ENCODE measurements at regions not wholly inside any gene's neighbourhood (a gene's known extent, or its start where the extent isn't known, plus 50 kb on each side); places are given as distances from the start of the nearest gene placed in this dataset.
"Not testable (repeated sequence)": the region's sequence is repeated elsewhere in the genome, so short reads cannot be mapped to it uniquely, and the experiment has no call there.

DNA sequence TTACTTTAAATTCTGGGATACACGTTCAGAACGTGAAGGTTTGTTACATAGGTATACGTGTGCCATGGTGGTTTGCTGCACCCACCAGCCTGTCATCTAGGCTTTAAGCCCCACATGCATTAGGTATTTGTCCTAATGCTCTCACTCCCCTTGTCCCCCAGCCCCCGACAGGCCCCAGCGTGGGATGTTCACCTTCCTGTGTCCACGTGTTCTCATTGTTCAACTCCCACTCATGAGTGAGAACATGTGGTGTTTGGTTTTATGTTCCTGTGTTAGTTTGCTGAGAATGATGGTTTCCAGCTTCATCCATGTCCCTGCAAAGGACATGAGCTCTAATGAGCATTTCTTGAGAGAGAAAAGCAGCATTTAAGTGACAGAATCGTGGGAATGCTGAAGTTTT lies 726.6 kb downstream of the TDRD15 start:
- H3K4me1 Mint-ChIP-seq, H3K4me3 Mint-ChIP-seq, H3K36me3 Mint-ChIP-seq, H3K27ac Mint-ChIP-seq, DNase-seq, POLR2A ChIA-PET, ATAC-seq, H3K27me3 Mint-ChIP-seq: not testable (repeated sequence)
- H3K9me3 Mint-ChIP-seq = peaks cover 2 to 23% (median 8%) of the 10 kb centered on the region in 9 donors

DNA sequence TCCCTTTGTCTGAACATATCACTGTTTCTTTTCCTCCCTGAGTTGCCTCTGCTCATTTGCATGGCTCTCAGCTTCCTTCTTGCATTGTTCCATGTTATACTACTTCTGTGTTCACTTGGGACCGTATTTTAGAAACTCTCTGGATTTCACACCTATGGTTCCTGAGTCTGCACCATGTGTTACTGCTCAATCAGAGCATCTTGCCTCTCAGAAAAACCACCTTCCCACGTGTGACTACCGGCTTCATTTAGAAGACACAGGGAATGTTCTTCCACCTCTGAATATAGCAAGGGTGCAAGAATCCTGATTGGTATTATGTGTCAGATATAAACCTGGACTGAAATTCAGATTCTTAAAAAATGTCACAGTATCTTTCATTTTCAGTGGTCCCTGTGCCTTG lies 731.2 kb downstream of the TDRD15 start:
- Mint-ChIP-seq H3K4me1 (no peaks in the 10 kb centered on the region), H3K9me3 (peaks cover 3 to 47% (median 4%) of the 10 kb centered on the region in 9 donors), H3K4me3 (peak overlapping the region in 1 of 10 donors; percentile 16), H3K27me3 (no peaks in the 10 kb centered on the region), H3K27ac (no peak overlapping the region), H3K36me3 (no peaks in the 10 kb centered on the region)
- DNase-seq = no peak
- no peak for ATAC-seq
- POLR2A ChIA-PET = no interaction called here

DNA sequence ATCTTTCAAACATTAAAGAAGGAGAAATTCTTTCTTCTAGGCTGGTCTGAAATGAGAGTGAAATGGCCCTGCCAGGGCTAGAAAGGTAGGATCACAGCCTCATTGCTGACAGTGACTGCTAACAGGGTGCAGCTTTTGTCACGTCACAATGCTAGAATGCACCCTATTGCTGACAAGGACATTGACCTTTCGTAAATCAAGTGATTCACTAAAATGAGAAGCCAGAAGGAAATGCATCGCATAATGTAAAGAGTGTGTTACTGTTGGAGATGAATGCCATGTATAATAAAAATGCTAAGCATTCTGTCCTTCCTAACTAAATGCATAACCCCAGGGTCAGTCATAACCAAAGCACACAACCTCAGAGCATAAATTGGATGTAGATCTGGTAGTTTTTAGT lies 732.9 kb downstream of the TDRD15 start:
- Mint-ChIP-seq H3K27ac (no peak overlapping the region), H3K4me1 (no peaks in the 10 kb centered on the region), H3K9me3 (peaks cover 0 to 49% (median 6%) of the 10 kb centered on the region in 9 donors), H3K4me3 (no peak overlapping the region), H3K36me3 (no peaks in the 10 kb centered on the region), H3K27me3 (no peaks in the 10 kb centered on the region)
- POLR2A ChIA-PET = no interaction called here
- no peak for ATAC-seq
- DNase-seq = no peak

DNA sequence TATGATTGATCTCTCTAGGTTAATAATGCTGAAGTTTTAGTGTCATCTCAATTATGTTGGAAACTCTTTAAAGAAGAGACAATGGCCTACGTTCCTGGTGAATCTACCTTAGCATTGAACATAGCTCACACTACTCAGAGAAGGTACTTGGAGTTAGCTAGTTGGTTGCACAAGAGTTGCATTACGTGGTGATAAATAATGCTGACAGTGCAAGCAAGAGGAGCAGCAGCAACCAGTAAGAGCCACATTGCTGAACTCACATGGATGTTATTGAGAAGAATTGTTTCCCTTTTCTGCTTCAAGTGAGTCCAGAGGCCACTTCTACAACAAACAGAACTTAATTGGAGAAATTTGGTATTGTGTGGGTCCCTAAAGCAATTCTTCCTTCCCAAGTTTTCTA lies 737.1 kb downstream of the TDRD15 start:
- ATAC-seq (no peak), DNase-seq (no peak)
- no peaks in the 10 kb centered on the region for H3K27me3 Mint-ChIP-seq
- no peak overlapping the region for H3K4me3 Mint-ChIP-seq
- H3K36me3 Mint-ChIP-seq = no peaks in the 10 kb centered on the region
- peaks cover 0 to 48% (median 6%) of the 10 kb centered on the region in 9 donors for H3K9me3 Mint-ChIP-seq
- H3K27ac Mint-ChIP-seq = no peak overlapping the region
- H3K4me1 Mint-ChIP-seq = no peaks in the 10 kb centered on the region
- POLR2A ChIA-PET = no interaction called here

DNA sequence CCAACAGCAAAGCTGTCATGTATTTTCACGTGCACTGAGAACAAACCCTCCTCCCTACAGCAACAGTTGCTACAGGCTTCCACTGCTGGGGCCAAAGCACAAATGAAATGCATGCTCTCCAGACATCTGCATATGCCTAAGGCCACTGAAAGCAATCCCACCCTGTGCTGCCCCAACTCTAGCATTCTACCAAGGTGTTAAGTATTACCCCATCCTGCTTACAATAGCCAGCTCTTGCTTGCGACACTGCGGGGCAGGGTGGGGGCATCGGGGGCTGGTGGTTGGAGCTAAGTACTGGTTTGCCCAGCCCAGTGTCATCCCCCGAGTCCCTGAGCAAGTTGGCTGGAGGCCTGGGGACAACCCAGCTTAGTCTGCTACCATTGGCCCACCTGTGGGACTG lies 742.5 kb downstream of the TDRD15 start:
- POLR2A ChIA-PET = no interaction called here
- no peaks in the 10 kb centered on the region for H3K4me1 Mint-ChIP-seq
- no peak overlapping the region for H3K4me3 Mint-ChIP-seq
- no peak for DNase-seq
- no peak for ATAC-seq
- H3K36me3 Mint-ChIP-seq = no peaks in the 10 kb centered on the region
- H3K27me3 Mint-ChIP-seq = no peaks in the 10 kb centered on the region
- peaks cover 1 to 54% (median 7%) of the 10 kb centered on the region in 9 donors for H3K9me3 Mint-ChIP-seq
- no peak overlapping the region for H3K27ac Mint-ChIP-seq

DNA sequence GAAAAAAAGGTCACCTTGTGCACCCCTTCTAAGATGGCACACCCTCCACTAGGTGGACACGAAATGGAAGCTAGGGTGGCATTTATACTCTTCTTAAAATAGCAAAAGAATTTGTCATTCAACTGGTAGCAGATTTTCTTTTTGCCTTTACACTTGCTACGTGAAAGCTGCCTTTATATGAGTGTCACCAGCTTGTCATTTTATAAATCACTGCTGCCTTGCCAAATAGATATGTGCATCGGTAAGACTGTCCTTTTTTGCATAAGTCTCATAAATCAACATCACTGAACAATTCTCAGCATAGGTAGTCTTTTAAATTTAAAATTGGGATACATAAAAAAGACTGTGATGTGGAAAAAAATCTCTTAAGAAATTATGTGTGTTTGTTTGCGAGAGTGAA lies 764.1 kb downstream of the TDRD15 start:
- Mint-ChIP-seq H3K9me3 (peaks cover 3 to 45% (median 14%) of the 10 kb centered on the region in 9 donors), H3K27ac (no peak overlapping the region), H3K36me3 (peaks cover 0 to under 1% (median 0%) of the 10 kb centered on the region in 3 donors), H3K4me3 (no peak overlapping the region), H3K4me1 (no peaks in the 10 kb centered on the region), H3K27me3 (no peaks in the 10 kb centered on the region)
- POLR2A ChIA-PET = no interaction called here
- ATAC-seq (no peak), DNase-seq (no peak)

DNA sequence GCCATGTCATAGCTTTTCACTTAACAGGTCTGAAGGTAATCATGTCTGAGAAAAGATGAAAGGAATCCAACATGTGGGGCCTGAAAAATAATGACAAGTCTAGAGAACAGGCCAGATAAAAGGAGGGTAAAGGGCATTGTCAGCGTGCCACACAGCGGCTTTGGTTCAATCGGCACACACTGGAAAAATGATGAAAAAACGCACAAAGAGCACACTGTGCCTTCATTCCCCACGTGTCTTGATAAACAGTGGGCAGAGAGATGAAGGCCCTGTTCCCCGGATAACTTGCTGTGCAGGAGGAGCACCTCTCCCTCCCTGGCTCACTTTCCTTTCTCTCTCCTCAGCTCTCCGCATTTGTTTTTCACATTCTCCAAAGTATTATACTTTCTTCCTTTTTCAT lies 766.3 kb downstream of the TDRD15 start:
- no peak overlapping the region for H3K27ac Mint-ChIP-seq
- DNase-seq (no peak), ATAC-seq (no peak)
- H3K4me3 Mint-ChIP-seq = no peak overlapping the region
- no peaks in the 10 kb centered on the region for H3K27me3 Mint-ChIP-seq
- H3K9me3 Mint-ChIP-seq = peaks cover under 1 to 38% (median 13%) of the 10 kb centered on the region in 9 donors
- no peaks in the 10 kb centered on the region for H3K4me1 Mint-ChIP-seq
- H3K36me3 Mint-ChIP-seq = no peaks in the 10 kb centered on the region
- POLR2A ChIA-PET = no interaction called here

DNA sequence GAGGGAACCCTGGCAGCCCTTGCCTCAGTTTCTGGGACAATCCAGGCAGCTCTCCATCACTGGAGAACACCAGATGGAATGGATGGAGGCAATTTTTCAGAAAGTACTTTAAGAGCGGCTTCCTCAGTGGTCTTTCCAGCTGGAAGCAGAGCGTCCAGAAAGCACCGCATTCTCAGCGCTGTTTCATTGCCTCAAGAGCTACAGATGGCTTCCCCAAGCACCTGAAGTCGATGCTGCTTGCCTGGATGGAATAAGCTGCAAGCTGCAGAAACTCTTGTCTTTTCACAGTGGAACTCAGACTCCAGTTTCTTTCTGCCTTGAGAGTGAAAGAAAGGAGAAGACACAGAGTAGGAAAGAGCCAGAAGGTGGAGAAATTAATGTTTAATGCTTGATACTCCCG lies 766.9 kb downstream of the TDRD15 start:
- H3K27ac Mint-ChIP-seq = no peak overlapping the region
- POLR2A ChIA-PET = no interaction called here

DNA sequence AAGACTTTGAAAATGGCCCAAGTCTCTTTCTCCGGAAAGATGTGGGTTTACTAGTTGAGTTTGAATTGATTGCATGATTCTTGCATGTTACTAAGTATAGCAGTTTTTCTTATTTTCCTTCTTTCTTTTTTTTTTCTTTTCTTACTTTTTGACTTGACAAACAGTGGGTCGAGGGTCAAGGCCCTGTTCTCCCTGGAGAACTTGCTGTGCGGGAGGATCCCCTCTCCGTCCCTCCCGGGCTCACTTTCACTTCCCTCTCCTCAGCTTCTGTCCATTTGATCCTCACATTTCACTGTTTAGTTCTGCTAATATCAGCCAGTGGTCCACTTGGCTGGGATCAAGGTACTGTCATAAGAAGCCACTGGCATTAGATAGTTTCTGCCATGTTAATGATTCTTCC lies 767.4 kb downstream of the TDRD15 start:
- H3K27me3 Mint-ChIP-seq = no peaks in the 10 kb centered on the region
- ATAC-seq = no peak
- no peak for DNase-seq
- H3K4me3 Mint-ChIP-seq = no peak overlapping the region
- no peak overlapping the region for H3K27ac Mint-ChIP-seq
- no peaks in the 10 kb centered on the region for H3K36me3 Mint-ChIP-seq
- POLR2A ChIA-PET = no interaction called here
- peaks cover 0 to 27% (median 10%) of the 10 kb centered on the region in 9 donors for H3K9me3 Mint-ChIP-seq
- no peaks in the 10 kb centered on the region for H3K4me1 Mint-ChIP-seq

More for the DNA sequence above, 766.9 kb downstream of the TDRD15 start:
- Mint-ChIP-seq H3K9me3 (peaks cover 0 to 32% (median 11%) of the 10 kb centered on the region in 9 donors), H3K27me3 (no peaks in the 10 kb centered on the region), H3K4me1 (no peaks in the 10 kb centered on the region), H3K4me3 (no peak overlapping the region), H3K36me3 (no peaks in the 10 kb centered on the region)
- ATAC-seq = no peak
- DNase-seq = no peak

DNA sequence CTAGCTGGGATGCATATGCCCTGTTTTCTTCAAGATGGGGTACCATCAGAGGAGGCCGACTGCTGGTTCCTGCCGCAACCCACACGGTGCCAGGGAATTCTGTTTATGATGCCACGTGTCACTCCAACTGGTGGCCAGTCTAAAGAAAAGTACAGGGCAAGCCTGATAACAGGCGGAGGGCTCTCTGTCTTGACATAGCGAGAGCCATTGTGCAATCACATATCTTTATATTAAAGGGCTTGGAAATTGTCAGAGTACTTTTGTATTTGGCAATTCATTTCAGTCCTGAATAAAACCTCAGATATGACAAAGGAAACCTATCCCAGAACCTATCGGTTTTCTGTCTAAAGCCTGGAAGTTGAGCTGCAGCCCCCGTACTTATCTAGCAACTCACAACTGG lies 768.4 kb downstream of the TDRD15 start:
- Mint-ChIP-seq H3K4me3 (no peak overlapping the region), H3K27ac (no peak overlapping the region), H3K9me3 (peaks cover 0 to 23% (median 9%) of the 10 kb centered on the region in 9 donors), H3K4me1 (no peaks in the 10 kb centered on the region), H3K36me3 (no peaks in the 10 kb centered on the region), H3K27me3 (no peaks in the 10 kb centered on the region)
- POLR2A ChIA-PET = no interaction called here
- DNase-seq = no peak
- ATAC-seq = no peak

DNA sequence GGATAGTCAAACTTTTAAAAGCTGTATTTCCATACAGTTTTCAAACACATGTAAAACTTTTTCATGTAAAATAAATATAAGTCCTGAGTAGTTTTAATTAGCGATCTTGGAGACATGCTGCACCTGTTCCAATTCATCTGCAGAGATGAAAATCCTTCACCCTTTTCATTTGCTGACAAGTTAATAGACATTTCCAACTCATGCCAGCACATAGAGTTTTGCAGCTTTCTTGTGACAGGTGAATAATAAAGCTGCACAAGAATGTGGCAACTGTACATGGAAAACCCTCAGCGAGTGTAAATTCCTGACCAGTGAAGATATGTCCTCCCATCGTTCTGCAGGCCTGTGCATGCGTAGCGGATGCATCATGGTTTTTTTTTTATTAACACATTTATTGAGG lies 771.4 kb downstream of the TDRD15 start:
- ATAC-seq (no peak), DNase-seq (no peak)
- Mint-ChIP-seq H3K36me3 (no peaks in the 10 kb centered on the region), H3K27me3 (no peaks in the 10 kb centered on the region), H3K4me1 (no peaks in the 10 kb centered on the region), H3K27ac (no peak overlapping the region), H3K4me3 (no peak overlapping the region), H3K9me3 (peaks cover 0 to 21% (median 6%) of the 10 kb centered on the region in 9 donors)
- POLR2A ChIA-PET = no interaction called here

DNA sequence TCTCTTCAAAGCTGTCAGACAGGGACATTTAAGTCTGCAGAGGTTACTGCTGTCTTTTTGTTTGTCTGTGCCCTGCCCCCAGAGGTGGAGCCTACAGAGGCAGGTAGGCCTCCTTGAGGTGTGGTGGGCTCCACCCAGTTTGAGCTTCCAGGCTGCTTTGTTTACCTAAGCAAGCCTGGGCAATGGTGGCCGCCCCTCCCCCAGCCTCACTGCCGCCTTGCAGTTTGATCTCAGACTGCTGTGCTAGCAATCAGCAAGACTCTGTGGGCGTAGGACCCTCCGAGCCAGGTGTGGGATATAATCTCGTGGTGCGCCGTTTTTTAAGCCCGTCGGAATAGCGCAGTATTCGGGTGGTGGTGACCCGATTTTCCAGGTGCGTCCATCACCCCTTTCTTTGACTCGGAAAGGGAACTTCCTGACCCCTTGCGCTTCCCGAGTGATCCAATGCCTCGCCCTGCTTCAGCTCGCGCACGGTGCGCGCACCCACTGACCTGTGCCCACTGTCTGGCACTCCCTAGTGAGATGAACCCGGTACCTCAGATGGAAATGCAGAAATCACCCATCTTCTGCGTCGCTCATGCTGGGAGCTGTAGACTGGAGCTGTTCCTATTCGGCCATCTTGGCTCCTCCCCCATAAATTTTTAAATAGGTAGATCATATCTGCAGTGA lies 785.1 kb downstream of the TDRD15 start:
- H3K27me3 Mint-ChIP-seq, H3K27ac Mint-ChIP-seq, H3K4me1 Mint-ChIP-seq, ATAC-seq, POLR2A ChIA-PET, H3K4me3 Mint-ChIP-seq, H3K36me3 Mint-ChIP-seq, DNase-seq: not testable (repeated sequence)
- H3K9me3 Mint-ChIP-seq = peaks cover 0 to 21% (median 9%) of the 10 kb centered on the region in 9 donors

DNA sequence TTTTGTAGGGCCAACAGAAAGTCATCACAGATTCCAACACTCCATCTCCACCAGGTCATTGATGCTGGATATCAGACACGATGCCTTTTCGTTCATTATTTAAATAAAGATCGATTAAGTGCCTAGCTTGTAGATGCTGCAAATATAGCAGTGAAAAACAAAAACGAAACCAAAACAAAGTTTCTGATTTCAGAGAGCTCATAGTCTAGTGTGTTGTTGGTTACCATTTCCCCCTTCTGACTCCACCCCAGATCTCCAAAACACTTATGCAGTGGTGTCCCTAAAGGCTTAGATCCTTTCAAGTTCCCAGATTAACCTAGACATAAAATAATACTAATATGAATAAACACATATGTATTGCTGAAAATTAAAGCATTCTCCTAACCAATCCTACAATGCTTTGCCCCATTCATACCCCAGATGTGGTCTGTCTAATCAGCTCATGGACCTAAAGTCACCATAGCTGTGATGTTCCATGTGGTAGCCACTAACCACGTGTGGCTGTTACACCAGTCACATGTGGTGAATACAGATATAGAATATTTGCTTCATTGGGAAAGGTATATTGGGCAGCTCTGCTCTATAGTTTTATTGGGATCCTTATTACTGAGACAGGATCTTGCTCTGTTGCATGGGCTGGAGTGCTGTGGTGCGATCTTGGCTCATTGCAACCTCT lies 787.2 kb downstream of the TDRD15 start:
- Mint-ChIP-seq H3K27me3 (no peaks in the 10 kb centered on the region), H3K4me1 (no peaks in the 10 kb centered on the region), H3K4me3 (no peak overlapping the region), H3K9me3 (peaks cover 0 to 21% (median 9%) of the 10 kb centered on the region in 9 donors), H3K27ac (no peak overlapping the region), H3K36me3 (no peaks in the 10 kb centered on the region)
- POLR2A ChIA-PET = no interaction called here
- DNase-seq (no peak), ATAC-seq (no peak)

DNA sequence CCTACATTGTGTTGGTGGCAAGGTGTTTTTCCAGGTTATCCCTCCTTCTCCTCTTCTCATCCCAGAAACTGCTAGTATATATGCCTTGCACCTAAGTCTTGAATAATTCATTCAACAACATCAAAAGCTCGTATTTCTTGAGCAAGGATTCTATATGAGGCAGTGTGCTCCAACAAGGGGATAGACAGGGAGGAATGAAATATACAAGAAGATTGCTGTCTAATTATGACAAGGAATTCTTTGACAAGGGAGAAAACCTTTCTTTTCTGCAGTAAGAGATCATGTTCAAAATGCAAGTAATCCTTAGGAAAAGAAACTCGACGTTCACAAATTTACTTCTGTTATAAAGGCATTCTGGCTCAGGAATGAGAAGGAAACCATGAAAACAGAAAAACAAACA lies 788.6 kb downstream of the TDRD15 start:
- POLR2A ChIA-PET = no interaction called here
- H3K4me1 Mint-ChIP-seq = no peaks in the 10 kb centered on the region
- no peak for DNase-seq

More for the DNA sequence above, 788.6 kb downstream of the TDRD15 start:
- Mint-ChIP-seq H3K9me3 (peaks cover 0 to 21% (median 6%) of the 10 kb centered on the region in 9 donors), H3K27ac (no peak overlapping the region), H3K27me3 (no peaks in the 10 kb centered on the region), H3K36me3 (no peaks in the 10 kb centered on the region), H3K4me3 (no peak overlapping the region)
- ATAC-seq = no peak
